Activated CD4-positive, CD25-positive, alpha-beta regulatory T cell treated with anti-CD3 and anti-CD28 coated beads, Interleukin-2, amount 50 U/mL, for 72 hours (primary cell): ENCODE measurements at regions not wholly inside any gene's neighbourhood (a gene's known extent, or its start where the extent isn't known, plus 50 kb on each side); places are given as distances from the start of the nearest gene placed in this dataset.

Experiments
- DNase-seq: peaks from one replicate; pipeline ENCODE4 v3.0.0; 2021

GRCh38 chr10:60463746-60464145 lies 74.1 kb upstream of the ANK3 start:
- DNase-seq = no peak

- DNase-seq = no peak
These were observed 72.0 kb upstream of the ANK3 start for GRCh38 chr10:60461688-60462087.

- DNase-seq = no peak
These were observed 70.2 kb upstream of the ANK3 start for GRCh38 chr10:60459701-60460457.

GRCh38 chr10:60456053-60456452 lies 66.4 kb upstream of the ANK3 start:
- DNase-seq = no peak

GRCh38 chr10:60454336-60454735 lies 64.7 kb upstream of the ANK3 start:
- no peak for DNase-seq

GRCh38 chr10:60453036-60453435 lies 63.4 kb upstream of the ANK3 start:
- no peak for DNase-seq

GRCh38 chr10:60450291-60450690 lies 60.6 kb upstream of the ANK3 start:
- no peak for DNase-seq

- DNase-seq = no peak
These were observed 58.6 kb upstream of the ANK3 start for GRCh38 chr10:60448246-60448645.

- no peak for DNase-seq
These were observed 57.2 kb upstream of the ANK3 start for GRCh38 chr10:60446851-60447250.

GRCh38 chr10:60446070-60446833 lies 56.6 kb upstream of the ANK3 start:
- no peak for DNase-seq

- no peak for DNase-seq
These were observed 54.9 kb upstream of the ANK3 start for GRCh38 chr10:60444494-60445064.

- no peak for DNase-seq
These were observed 53.7 kb upstream of the ANK3 start for GRCh38 chr10:60443346-60443745.

- no peak for DNase-seq
These were observed 51.8 kb upstream of the ANK3 start for GRCh38 chr10:60441515-60441914.

GRCh38 chr10:60439641-60440040 lies 50.0 kb upstream of the ANK3 start:
- no peak for DNase-seq
